BJ (cell line): ENCODE measurements at regions not wholly inside any gene's neighbourhood (a gene's known extent, or its start where the extent isn't known, plus 50 kb on each side); places are given as distances from the start of the nearest gene placed in this dataset.

Experiments used
- CTCF ChIA-PET: fragments of 350-600 bp; formaldehyde crosslinking; extraction: SDS; loops from one replicate; lab custom pipeline; 2021; ENCODE audit warnings: antibody characterized with exemption, inconsistent platforms; lab: Yijun Ruan, JAX
- POLR2A ChIA-PET: fragments of 300-600 bp; sonication (Branson Sonifier 250); formaldehyde crosslinking; extraction: SDS; loops from one replicate; lab custom pipeline; 2021; ENCODE audit warnings: antibody characterized with exemption; lab: Charles Lee
- DNase-seq: peaks from one replicate; pipeline ENCODE4 v3.0.0-alpha.2; 2011; ENCODE audit warnings: low read depth
- H3K27me3 ChIP-seq: 2 replicates; pipeline ENCODE4 v1.6.0; 2011; ENCODE audit warnings: low read length; ENCODE audit not compliant: control insufficient read depth, insufficient read depth
- H3K36me3 ChIP-seq: 2 replicates; pipeline ENCODE4 v1.5.1; 2011; ENCODE audit warnings: low read length; ENCODE audit not compliant: control insufficient read depth, insufficient read depth
- H3K4me3 ChIP-seq: 2 replicates; pipeline ENCODE4 v1.5.1; 2011; ENCODE audit warnings: low read depth, mild to moderate bottlenecking, control low read depth, low read length
- CTCF ChIP-seq: IDR thresholded peaks from 2 replicates; pipeline ENCODE4 v1.5.1; 2011; ENCODE audit warnings: low read depth, mild to moderate bottlenecking, control low read depth, inconsistent platforms, low read length, moderate library complexity; ENCODE audit not compliant: insufficient read depth

GRCh38 chr4:24213961-24214360, 324.1 kb upstream of the PPARGC1A start:
- TF ChIP-seq CTCF = no peak
- Histone ChIP-seq H3K4me3 (no peak overlapping the region), H3K27me3 (no peaks in the 10 kb centered on the region), H3K36me3 (no peaks in the 10 kb centered on the region)
- DNase-seq = no peak
- ChIA-PET POLR2A (no interaction called here), CTCF (no interaction called here)

GRCh38 chr4:24212642-24213041, 322.8 kb upstream of the PPARGC1A start:
- POLR2A ChIA-PET = no interaction called here

GRCh38 chr4:24211856-24212255, 322.0 kb upstream of the PPARGC1A start:
- no peaks in the 10 kb centered on the region for H3K36me3 ChIP-seq
- DNase-seq = no peak
- ChIA-PET CTCF (interaction anchor here (0.6 to 3.8 kb wide), 3 partner anchors 13 to 259 kb away, joined by 3 to 13 read pairs (median 13); no protein-coding TSS in a partner anchor), POLR2A (no interaction called here)
- no peaks in the 10 kb centered on the region for H3K27me3 ChIP-seq
- no peak for TF ChIP-seq CTCF
- no peak overlapping the region for H3K4me3 ChIP-seq

More at GRCh38 chr4:24212642-24213041, 322.8 kb upstream of the PPARGC1A start:
- Histone ChIP-seq H3K4me3 (no peak overlapping the region), H3K36me3 (no peaks in the 10 kb centered on the region), H3K27me3 (no peaks in the 10 kb centered on the region)
- TF ChIP-seq CTCF = no peak
- CTCF ChIA-PET = interaction anchor here (3.4 kb wide), 1 partner anchor 12 kb away, joined by 13 read pairs; no protein-coding TSS in a partner anchor
- DNase-seq = no peak

GRCh38 chr4:24210332-24210902, 320.6 kb upstream of the PPARGC1A start:
- H3K36me3 ChIP-seq = no peaks in the 10 kb centered on the region
- DNase-seq = peak; percentile 77
- no peak overlapping the region; the same call in 1 of the 2 replicates for H3K4me3 ChIP-seq
- TF ChIP-seq CTCF = no peak
- H3K27me3 ChIP-seq = no peaks in the 10 kb centered on the region
- POLR2A ChIA-PET = interaction anchor here (0.5 kb wide), 1 partner anchor 259 kb away, joined by 3 read pairs; no protein-coding TSS in a partner anchor
- CTCF ChIA-PET = interaction anchor here (3.4 to 3.8 kb wide), 2 partner anchors 12 to 15 kb away, joined by 13 read pairs; no protein-coding TSS in a partner anchor

- no peaks in the 10 kb centered on the region for H3K27me3 ChIP-seq
- CTCF ChIA-PET = interaction anchor here (3.4 to 3.8 kb wide), 2 partner anchors 12 to 15 kb away, joined by 13 read pairs; no protein-coding TSS in a partner anchor
- POLR2A ChIA-PET = no interaction called here
- DNase-seq = no peak
- no peak for TF ChIP-seq CTCF
- no peak overlapping the region for H3K4me3 ChIP-seq
- H3K36me3 ChIP-seq = no peaks in the 10 kb centered on the region
These were observed 320.1 kb upstream of the PPARGC1A start for GRCh38 chr4:24209906-24210305.
